ENCODE measurements at regions not wholly inside any gene's neighbourhood (a gene's known extent, or its start where the extent isn't known, plus 50 kb on each side); places are given as distances from the start of the nearest gene placed in this dataset.
"Not testable (repeated sequence)": the region's sequence is repeated elsewhere in the genome, so short reads cannot be mapped to it uniquely, and the experiment has no call there.

GRCh38 chr9:106218854-106219253 lies 524.5 kb downstream of the TMEM38B start:
- DNase-seq (ENCODE audit: low read depth in 2 of 2): no peak

DNA sequence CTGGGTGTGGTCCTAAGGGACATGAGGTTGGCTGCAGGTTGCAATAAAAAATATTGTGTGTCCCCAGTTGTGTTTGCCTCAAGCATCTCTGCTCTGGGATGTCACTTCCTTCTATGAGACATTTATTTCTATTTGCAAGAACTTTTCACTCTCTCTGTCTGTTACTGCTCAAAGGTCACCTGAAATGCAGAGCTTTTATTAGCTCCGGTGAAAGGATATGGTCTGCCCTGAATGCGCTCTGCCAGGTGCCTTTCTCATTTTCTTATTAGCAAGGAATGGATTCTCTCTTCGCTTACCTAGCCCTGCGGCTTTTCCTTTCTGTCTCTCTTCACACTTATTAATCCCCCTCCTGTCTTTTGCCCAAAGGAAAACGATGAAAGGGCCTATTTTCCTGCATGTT lies 526.1 kb downstream of the TMEM38B start:
- DNase-seq (ENCODE audit: low read depth in 2 of 2): no peak

DNA sequence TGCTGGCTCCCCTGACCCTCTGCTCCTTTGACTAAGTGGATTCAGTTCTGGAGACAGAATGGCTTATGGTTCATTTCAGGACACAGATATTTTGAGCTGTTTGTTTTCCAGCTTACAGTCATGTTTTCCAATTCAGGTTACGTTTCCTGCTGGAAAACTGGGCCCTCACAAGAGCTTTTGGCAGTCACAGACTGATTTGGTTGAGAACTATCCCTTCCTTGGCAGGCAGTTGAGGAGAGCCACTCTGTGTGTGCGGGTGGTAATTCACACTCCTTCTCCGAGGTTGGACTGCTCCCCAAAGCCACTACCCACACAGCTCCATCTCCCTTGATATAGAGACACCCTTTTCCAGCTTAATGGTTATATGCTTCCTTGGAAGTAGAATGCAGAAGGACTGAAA lies 534.5 kb downstream of the TMEM38B start:
- no peak for DNase-seq (ENCODE audit: low read depth in 2 of 2)

DNA sequence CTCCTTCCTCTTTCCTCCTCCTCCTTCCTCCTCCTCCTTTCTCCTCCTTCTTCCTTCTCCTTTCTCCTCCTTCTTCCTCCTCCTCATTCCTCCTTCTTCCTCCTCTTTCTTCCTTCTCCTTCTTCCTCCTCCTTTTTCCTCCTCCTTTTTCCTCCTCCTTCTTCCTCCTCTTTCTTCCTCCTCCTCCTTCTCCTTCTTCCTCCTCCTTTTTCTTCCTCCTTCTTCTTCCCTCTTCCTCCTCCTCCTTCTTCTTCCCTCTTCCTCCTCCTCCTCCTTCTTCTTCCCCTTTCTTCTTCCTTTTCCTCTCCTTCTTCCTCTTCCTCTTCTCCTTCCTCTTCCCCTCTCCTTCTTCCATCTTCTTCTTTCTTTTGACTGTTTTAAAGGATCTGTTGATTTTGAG lies 538.8 kb downstream of the TMEM38B start:
- DNase-seq (ENCODE audit: low read depth in 2 of 2): no peak

DNA sequence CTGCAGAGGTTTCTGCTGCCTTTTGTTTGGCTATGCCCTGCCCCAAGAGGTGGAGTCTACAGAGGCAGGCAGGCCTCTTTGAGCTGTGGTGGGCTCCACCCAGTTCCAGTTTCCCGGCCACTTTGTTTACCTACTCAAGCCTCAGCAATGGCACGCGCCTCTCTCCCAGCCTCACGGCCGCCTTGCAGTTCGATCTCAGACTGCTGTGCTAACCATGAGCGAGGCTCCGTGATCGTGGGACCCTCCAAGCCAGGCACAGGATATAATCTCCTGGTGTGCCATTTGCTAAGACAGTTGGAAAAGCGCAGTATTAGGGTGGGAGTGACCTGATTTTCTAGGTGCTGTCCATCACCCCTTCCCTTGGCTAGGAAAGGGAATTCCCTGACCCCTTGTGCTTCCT lies 566.6 kb downstream of the TMEM38B start:
- DNase-seq (ENCODE audit: low read depth in 2 of 2): not testable (repeated sequence)

GRCh38 chr9:106277966-106278365 lies 583.6 kb downstream of the TMEM38B start:
- DNase-seq (ENCODE audit: low read depth in 2 of 2): no peak

- no peak for DNase-seq (ENCODE audit: low read depth in 2 of 2)
Measured at GRCh38 chr9:106283769-106284168, 579.2 kb upstream of the ZNF462 start.

DNA sequence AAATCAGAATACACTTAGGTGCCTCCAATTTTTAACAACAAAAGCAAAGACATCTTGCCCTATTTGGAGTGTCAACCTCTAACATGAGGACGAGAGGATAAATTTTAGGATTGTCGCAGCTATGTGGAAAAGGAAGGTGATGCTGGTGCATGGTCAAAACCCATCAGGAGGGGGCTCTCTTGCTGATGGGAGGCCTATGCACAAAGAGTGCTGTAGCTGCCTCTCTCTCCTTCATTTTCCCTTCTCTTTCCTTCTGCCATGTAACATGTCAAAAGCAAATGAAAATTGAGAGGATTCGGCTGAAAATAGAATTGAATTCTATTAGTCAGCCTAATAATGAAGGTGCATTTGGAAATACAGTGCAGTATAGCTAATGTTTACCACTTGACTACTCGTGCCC lies 578.7 kb upstream of the ZNF462 start:
- no peak for DNase-seq (ENCODE audit: low read depth in 2 of 2)

GRCh38 chr9:106286249-106286648 lies 576.7 kb upstream of the ZNF462 start:
- DNase-seq (ENCODE audit: low read depth in 2 of 2): no peak

DNA sequence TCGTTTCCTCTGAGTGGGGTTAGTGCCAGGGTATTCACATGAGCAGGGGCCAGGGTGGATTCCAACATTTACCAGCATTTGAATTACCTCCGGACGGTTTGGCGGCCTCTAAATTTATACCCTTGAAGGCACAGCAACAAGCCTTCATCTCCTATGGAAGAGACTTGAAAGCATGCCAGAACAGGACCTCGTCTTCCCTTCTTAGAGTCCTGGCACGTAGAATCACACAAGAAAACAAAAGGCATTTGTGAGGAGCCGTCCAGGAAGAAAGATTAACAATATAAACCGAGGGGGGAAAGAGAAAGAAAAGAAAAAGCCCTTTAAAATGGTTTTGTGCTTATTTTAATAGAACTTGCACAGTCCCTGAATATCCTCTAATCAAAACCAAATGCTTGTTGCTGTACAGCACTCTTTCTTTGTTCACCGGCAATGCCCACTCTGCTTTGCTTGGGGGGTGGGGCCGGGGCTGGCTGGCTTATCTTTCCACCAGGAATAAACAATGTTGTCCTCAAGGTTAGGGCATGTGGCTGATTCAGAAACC lies 575.8 kb upstream of the ZNF462 start:
- no peak for DNase-seq (ENCODE audit: low read depth in 2 of 2)

DNA sequence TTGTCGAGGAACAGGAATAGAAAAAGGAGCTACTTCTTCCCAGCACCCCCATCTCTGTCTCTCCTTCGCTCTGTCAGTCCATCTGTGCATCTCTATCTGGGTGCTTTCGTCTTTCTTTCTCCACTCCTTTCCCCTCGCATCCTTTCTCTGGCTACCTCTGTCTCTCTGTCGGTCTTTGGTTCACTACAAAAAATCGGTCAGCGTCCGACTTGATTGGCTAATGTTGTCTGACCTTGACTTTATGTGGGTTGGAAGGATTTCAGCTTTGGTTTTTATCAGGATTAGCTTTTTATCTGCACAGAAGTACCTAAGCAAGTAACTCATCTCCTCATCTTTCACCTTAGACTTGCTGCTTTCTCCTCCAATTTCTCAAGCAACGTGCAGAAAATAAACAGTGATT lies 575.2 kb upstream of the ZNF462 start:
- DNase-seq (ENCODE audit: low read depth in 2 of 2): no peak

DNA sequence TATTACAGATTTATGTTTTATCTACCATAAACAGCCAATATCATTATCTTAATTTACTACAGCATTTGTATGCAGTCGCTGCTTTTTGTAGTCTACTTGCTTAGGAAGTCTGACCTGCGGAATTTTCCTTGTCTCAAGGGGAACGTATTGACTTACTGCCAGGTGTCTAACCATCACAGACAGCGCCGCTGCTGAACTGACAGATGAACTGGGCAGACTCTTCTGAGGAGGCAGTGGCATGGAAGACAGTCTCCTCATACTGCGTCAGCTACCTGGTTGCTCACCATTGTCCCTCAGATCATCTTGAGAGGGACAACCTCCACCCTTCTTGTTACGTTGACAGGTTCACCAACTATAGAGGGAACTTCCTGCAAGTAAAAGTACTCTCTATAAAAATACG lies 574.3 kb upstream of the ZNF462 start:
- no peak for DNase-seq (ENCODE audit: low read depth in 2 of 2)

DNA sequence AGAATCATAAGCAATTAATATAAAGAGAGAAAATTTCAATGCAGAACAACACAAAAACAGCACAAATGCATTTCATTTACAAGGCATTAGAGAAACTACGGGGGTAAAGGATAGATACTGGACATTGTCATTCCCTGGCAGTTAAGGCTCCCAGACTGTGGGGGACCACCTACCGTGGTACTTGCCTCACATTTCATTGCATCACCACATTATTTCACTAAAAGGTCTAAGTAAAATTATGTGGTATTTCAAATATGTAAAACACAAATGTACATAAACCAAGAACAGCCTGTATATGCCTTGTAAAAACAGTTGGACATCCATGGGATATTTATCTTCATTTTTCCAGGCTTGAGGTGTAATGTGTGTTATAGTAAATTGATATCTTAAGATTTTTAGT lies 571.2 kb upstream of the ZNF462 start:
- DNase-seq (ENCODE audit: low read depth in 2 of 2): no peak

DNA sequence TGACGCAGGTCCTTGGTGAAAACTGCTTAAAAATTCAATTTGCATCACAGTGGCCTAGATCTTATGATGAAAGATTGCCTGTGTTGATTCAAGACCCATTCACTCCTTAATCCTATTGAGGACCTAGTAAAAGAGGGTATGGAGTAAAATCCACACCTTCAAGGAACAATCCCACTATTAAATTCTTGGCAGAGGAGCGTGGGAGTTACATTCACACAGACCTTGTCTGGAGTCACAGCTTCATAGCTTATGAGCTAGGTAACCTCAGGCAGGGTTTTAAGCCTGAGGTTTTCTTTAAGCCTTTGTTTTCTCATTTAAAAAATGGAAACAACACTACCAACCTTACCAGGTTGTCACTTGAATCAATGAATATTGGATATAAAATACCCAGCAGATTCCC lies 566.5 kb upstream of the ZNF462 start:
- no peak for DNase-seq (ENCODE audit: low read depth in 2 of 2)

DNA sequence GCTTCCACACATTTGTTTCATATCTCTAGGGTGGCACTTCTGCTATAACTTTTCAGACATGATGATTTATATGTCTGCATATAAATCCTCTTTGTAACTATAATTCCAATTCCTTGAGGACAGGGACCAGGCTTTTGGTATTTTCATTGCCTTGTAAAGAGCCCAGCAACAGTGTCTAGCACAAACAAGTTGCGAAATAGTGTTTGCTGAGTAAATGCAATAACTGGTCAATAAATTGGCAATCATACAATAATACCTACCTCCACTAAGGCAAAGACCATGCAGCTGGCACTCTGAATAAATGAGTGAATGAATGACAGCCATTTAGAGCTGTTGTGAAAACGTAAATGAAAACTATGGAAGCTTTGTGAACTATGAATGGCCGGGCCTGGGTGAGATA lies 564.0 kb upstream of the ZNF462 start:
- DNase-seq (ENCODE audit: low read depth in 2 of 2): no peak

DNA sequence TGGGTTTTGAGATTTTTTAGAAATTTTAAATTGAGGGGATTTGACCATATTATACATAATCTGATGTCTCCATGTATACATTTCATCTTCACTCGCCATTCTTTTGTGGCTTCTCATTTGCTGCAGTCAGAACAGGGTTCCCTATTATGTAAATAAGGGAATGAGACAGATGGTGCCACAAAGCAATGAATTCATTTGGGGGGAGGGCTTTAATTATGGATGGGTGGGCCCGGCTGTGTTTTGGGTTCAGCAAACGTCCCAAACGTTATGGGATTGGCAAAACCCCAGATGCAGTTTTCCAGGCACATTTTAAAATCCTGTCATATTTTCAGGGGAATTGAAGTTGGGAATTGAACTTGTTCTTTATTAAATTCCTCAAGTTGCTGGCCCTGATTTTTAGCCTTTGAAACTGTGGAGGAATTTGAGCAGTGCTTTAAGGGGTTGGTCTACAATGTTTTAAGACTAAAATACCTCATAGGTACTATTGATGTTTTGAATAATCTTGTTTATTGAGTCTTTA lies 558.5 kb upstream of the ZNF462 start:
- DNase-seq (ENCODE audit: low read depth in 2 of 2): no peak

- DNase-seq (ENCODE audit: low read depth in 2 of 2): no peak
Measured at GRCh38 chr9:106305428-106306133, 557.4 kb upstream of the ZNF462 start.

GRCh38 chr9:106307670-106308069 lies 555.3 kb upstream of the ZNF462 start:
- no peak for DNase-seq (ENCODE audit: low read depth in 2 of 2)

DNA sequence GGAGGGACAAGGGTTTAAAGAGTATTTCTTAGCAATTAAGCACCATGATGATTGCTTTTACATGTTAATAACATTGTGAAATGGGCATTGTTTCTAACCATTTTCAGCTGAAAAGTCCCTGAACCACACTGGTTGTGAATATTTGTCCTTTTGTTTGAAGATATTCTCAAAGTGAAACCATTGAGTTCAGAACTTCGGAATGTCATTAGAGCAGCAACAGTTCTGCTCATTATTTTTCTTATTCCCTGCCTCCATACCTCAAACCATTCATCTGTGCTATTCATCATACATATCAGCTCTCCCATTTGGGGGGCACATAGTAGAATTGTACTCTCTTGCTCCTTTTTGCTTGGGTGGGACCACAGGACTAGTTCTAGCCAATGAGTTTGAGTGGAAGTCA lies 553.0 kb upstream of the ZNF462 start:
- DNase-seq (ENCODE audit: low read depth in 2 of 2): no peak

DNA sequence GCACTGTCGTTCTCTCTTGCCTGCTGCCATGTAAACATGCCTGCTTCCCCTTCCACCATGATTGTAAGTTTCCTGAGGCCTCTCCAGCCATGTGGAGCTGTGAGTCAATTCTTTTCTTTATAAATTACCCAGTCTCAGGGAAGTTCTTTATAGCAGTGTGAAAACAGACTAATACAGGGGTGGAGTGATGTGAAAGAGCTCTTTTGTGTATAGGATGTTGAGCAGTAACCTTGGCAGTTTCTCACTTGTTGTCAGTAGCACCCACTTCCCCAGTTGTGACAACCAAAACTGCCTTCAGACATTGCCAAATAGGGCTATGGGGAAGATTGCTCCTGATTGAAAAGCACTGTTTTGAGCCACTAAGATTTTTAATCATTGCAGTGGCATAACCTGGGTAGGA lies 552.2 kb upstream of the ZNF462 start:
- no peak for DNase-seq (ENCODE audit: low read depth in 2 of 2)

DNA sequence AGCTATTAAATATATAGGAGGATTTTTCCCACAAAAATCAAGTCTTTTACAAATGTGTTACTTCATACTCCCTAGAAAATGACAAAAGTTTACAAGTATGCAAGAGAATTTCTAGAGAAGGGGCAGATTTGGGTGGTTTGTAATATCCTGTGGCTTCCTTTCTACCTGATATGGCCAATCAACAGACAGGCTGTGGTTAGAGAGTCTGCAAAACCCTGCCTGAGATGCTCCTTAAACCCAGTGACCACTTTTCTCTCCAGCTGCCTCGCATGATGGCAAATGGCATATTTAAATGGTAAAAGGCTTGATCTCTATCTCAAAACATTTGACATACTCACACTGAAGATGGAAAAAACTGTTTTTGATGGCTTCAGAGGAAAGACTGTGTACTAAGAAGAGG lies 550.1 kb upstream of the ZNF462 start:
- no peak for DNase-seq (ENCODE audit: low read depth in 2 of 2)

- no peak for DNase-seq (ENCODE audit: low read depth in 2 of 2)
Measured at GRCh38 chr9:106314476-106314875, 548.5 kb upstream of the ZNF462 start.

- DNase-seq (ENCODE audit: low read depth in 2 of 2): no peak
Measured at GRCh38 chr9:106321394-106322180, 541.4 kb upstream of the ZNF462 start.
